SW480 (cell line): ENCODE measurements at regions not wholly inside any gene's neighbourhood (a gene's known extent, or its start where the extent isn't known, plus 50 kb on each side); places are given as distances from the start of the nearest gene placed in this dataset.
A peak's percentile ranks its signal among the peaks of the same experiment; 100 is the strongest.

Experiments
- DNase-seq: peaks from one replicate; pipeline ENCODE4 v3.0.0-alpha.2; 2016; ENCODE audit warnings: low spot score

GRCh38 chr16:86040496-86040895 is 141.5 kb downstream of the IRF8 start:
- DNase-seq, result no peak

GRCh38 chr16:86041215-86041614 is 142.3 kb downstream of the IRF8 start:
- no peak for DNase-seq

- DNase-seq, result no peak
Observed at GRCh38 chr16:86041807-86042206, 142.8 kb downstream of the IRF8 start.

- no peak for DNase-seq
Observed at GRCh38 chr16:86042393-86042792, 143.4 kb downstream of the IRF8 start.

- no peak for DNase-seq
Observed at GRCh38 chr16:86042996-86043725, 144.2 kb downstream of the IRF8 start.

GRCh38 chr16:86044241-86044671 is 145.3 kb downstream of the IRF8 start:
- DNase-seq, result peak; percentile 16

GRCh38 chr16:86044881-86045590 is 146.1 kb downstream of the IRF8 start:
- DNase-seq, result peak; percentile 49

GRCh38 chr16:86045591-86045971 is 146.6 kb downstream of the IRF8 start:
- no peak for DNase-seq

- no peak for DNase-seq
Observed at GRCh38 chr16:86046026-86046425, 147.1 kb downstream of the IRF8 start.

GRCh38 chr16:86046667-86047270 is 147.8 kb downstream of the IRF8 start:
- DNase-seq, result no peak

- no peak for DNase-seq
Observed at GRCh38 chr16:86048221-86048620, 149.3 kb downstream of the IRF8 start.

- no peak for DNase-seq
Observed at GRCh38 chr16:86048882-86049585, 150.1 kb downstream of the IRF8 start.

- DNase-seq, result no peak
Observed at GRCh38 chr16:86049641-86050040, 150.7 kb downstream of the IRF8 start.

GRCh38 chr16:86050111-86050510 is 151.1 kb downstream of the IRF8 start:
- no peak for DNase-seq

- DNase-seq, result no peak
Observed at GRCh38 chr16:86050591-86051367, 151.8 kb downstream of the IRF8 start.

- DNase-seq, result no peak
Observed at GRCh38 chr16:86051368-86052114, 152.6 kb downstream of the IRF8 start.

GRCh38 chr16:86052115-86052670 is 153.2 kb downstream of the IRF8 start:
- DNase-seq, result no peak

- DNase-seq, result no peak
Observed at GRCh38 chr16:86052926-86053325, 154.0 kb downstream of the IRF8 start.

GRCh38 chr16:86059253-86060171 is 160.6 kb downstream of the IRF8 start:
- DNase-seq, result no peak
